ENCODE measurements at regions not wholly inside any gene's neighbourhood (a gene's known extent, or its start where the extent isn't known, plus 50 kb on each side); places are given as distances from the start of the nearest gene placed in this dataset.

GRCh38 chr10:120749856-120750566, 101.2 kb upstream of the WDR11 start:
- peak overlapping the region; percentile 56 to 85 for H3K27ac ChIP-seq (ENCODE audit: low read depth in 1 of 2, low read length in 2 of 2)
- no peaks in the 10 kb centered on the region for H3K9me3 ChIP-seq (replicated peaks in 1 of 2; ENCODE audit: control insufficient read depth in 1 of 2, insufficient read depth in 1 of 2, low read length in 2 of 2)

GRCh38 chr10:120755771-120756170, 95.4 kb upstream of the WDR11 start:
- Histone ChIP-seq H3K9me3 (replicated peaks in 1 of 2; ENCODE audit: control insufficient read depth in 1 of 2, insufficient read depth in 1 of 2, low read length in 2 of 2) (no peaks in the 10 kb centered on the region), H3K4me2 (replicated peaks; ENCODE audit: extremely low read depth, low read length, poor library complexity, severe bottlenecking) (no peak overlapping the region), H2AFZ (ENCODE audit: insufficient read depth, low read depth, low read length, poor library complexity, severe bottlenecking) (no peak overlapping the region), H4K20me1 (ENCODE audit: insufficient read depth, low read length) (no peaks in the 10 kb centered on the region), H3K4me3 (replicated peaks in 1 of 3; ENCODE audit: low read depth in 2 of 3, low read length in 3 of 3) (no peak overlapping the region), H3K27ac (ENCODE audit: low read depth in 1 of 2, low read length in 2 of 2) (no peak overlapping the region), H3K27me3 (ENCODE audit: control insufficient read depth in 2 of 2, insufficient read depth in 2 of 2, low read length in 2 of 2) (no peaks in the 10 kb centered on the region), H3K4me1 (ENCODE audit: control insufficient read depth in 1 of 2, insufficient read depth in 2 of 2, low read length in 2 of 2) (peaks cover 11 to 13% of the 10 kb centered on the region in 2 donors), H3K79me2 (ENCODE audit: insufficient read depth, low read length) (no peaks in the 10 kb centered on the region), H3K9ac (ENCODE audit: insufficient read depth, low read length, poor library complexity, severe bottlenecking) (no peak overlapping the region), H3K36me3 (replicated peaks in 1 of 2; ENCODE audit: control insufficient read depth in 1 of 2, insufficient read depth in 2 of 2, low read length in 2 of 2) (no peaks in the 10 kb centered on the region)
- DNase-seq: no peak
- no peak for TF ChIP-seq CTCF (IDR thresholded peaks at IDR 0.05)
- Mint-ChIP-seq H3K9me3 (peaks cover 0 to 3% (median 0%) of the 10 kb centered on the region in 7 donors), H3K4me1 (peaks cover 23% of the 10 kb centered on the region), H3K27ac (no peak overlapping the region), H3K27me3 (ENCODE audit: low read depth in 3 of 3) (peaks cover 0 to 3% (median 2%) of the 10 kb centered on the region in 3 donors), H3K4me3 (no peak overlapping the region), H3K36me3 (peaks cover 0 to 4% of the 10 kb centered on the region in 2 donors)
- intact Hi-C loops (cut with micrococcal nuclease): no loop called here

More at GRCh38 chr10:120749856-120750566, 101.2 kb upstream of the WDR11 start:
- Mint-ChIP-seq H3K4me3 (peak overlapping the region; percentile 7 to 64), H3K27me3 (ENCODE audit: low read depth in 3 of 3) (no peaks in the 10 kb centered on the region), H3K4me1 (peaks cover 35% of the 10 kb centered on the region), H3K36me3 (peaks cover 0 to 3% of the 10 kb centered on the region in 2 donors), H3K9me3 (peaks cover 0 to 3% (median 2%) of the 10 kb centered on the region in 7 donors), H3K27ac (peak overlapping the region; percentile 76 to 97 (median 93))
- DNase-seq: peak; percentile 86 to 92 (median 88)
- 0% methylated on average over 5 of the region's 11 CpGs for WGBS (ENCODE audit: insufficient coverage)
- Histone ChIP-seq H3K4me1 (ENCODE audit: control insufficient read depth in 1 of 2, insufficient read depth in 2 of 2, low read length in 2 of 2) (peaks cover 30 to 37% of the 10 kb centered on the region in 2 donors), H2AFZ (ENCODE audit: insufficient read depth, low read depth, low read length, poor library complexity, severe bottlenecking) (peak overlapping the region; percentile 48), H3K4me3 (replicated peaks in 1 of 3; ENCODE audit: low read depth in 2 of 3, low read length in 3 of 3) (peak overlapping the region in 1 of 3 experiments; percentile 48), H3K79me2 (ENCODE audit: insufficient read depth, low read length) (no peaks in the 10 kb centered on the region), H4K20me1 (ENCODE audit: insufficient read depth, low read length) (no peaks in the 10 kb centered on the region), H3K4me2 (replicated peaks; ENCODE audit: extremely low read depth, low read length, poor library complexity, severe bottlenecking) (peak overlapping the region; percentile 51), H3K36me3 (replicated peaks in 1 of 2; ENCODE audit: control insufficient read depth in 1 of 2, insufficient read depth in 2 of 2, low read length in 2 of 2) (no peaks in the 10 kb centered on the region), H3K27me3 (ENCODE audit: control insufficient read depth in 2 of 2, insufficient read depth in 2 of 2, low read length in 2 of 2) (no peaks in the 10 kb centered on the region), H3K9ac (ENCODE audit: insufficient read depth, low read length, poor library complexity, severe bottlenecking) (no peak overlapping the region)
- no peak for TF ChIP-seq CTCF (IDR thresholded peaks at IDR 0.05)
- intact Hi-C loops (cut with micrococcal nuclease): no loop called here

Measured in CD14-positive monocyte (primary cell).